ENCODE measurements at regions not wholly inside any gene's neighbourhood (a gene's known extent, or its start where the extent isn't known, plus 50 kb on each side); places are given as distances from the start of the nearest gene placed in this dataset.
"Not testable (repeated sequence)": the region's sequence is repeated elsewhere in the genome, so short reads cannot be mapped to it uniquely, and the experiment has no call there.

DNA sequence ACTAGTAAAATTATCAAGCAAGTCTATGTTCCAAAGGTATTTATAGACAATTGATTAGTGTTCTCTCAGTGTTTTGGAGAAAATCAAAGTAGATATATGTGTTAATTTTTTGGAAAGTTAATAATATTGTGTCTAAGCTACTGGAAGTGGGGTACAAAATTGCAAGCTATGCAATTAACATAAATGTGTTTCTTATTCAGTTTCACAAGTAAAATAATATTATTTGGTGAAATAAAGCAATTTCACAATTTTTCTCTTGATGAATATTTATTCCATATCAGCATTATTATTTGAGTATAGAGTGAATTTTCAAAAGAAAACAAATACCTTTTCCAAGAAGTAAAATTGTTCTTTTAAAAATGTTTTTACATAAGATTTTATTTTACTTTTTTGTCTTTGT lies 1047.7 kb downstream of the TBL1XR1 start:
- no peak for DNase-seq

DNA sequence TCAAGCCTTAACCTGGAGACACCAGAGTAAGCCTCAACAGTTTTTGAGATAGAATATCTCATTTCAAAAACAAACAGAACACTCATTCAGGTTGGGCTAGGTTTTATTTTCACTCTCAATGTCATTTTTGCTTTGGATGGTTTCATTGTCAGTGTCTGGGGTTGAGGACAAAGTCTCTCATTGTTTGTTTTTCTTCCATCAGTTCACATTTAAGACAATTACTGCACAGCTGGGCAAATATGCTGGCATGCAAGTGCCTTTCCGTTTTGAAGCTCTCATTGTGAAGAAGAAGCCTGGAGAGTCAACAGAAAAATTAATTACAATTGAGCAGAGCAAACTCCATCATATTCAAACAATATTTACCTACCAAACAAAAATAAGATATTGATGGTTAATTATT lies 1050.0 kb downstream of the TBL1XR1 start:
- DNase-seq, result no peak

DNA sequence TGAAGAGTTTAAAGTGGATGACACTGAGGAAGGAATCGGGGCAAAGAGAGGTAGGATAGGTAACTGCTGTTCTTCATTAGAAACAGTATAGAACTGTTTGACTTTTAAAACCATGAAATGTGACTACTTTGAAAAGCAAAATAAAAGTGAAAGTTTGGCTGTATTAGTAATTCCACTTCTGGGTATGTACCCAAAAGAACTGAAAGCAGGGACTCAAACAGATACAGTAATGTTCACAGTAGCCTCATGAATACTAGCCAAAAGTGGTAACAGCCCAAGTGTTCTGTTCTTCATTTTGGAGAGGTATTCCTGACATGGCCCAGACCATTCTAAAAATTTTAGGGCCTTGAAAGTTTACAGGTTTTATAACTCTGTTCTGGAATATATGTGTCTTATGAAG lies 1055.4 kb downstream of the TBL1XR1 start:
- DNase-seq, result no peak

DNA sequence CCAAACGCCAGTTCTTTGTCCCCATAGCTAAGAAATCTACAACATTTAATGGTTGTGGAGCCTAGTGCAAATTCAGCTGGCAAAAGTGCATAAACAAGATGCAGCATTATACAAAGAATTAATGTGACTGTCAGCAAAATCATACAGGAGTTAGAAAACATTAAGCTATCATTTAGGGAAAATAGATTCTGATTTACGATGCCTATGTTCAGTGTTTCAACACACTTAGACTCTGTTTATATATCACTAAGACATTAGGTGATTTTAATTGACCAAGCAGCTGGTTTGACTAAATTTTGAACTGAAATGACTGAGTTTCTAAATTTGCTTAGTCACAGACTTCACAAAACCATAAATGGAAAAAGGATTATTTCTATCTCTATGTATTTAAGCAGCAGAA lies 1076.8 kb downstream of the TBL1XR1 start:
- DNase-seq, result no peak

DNA sequence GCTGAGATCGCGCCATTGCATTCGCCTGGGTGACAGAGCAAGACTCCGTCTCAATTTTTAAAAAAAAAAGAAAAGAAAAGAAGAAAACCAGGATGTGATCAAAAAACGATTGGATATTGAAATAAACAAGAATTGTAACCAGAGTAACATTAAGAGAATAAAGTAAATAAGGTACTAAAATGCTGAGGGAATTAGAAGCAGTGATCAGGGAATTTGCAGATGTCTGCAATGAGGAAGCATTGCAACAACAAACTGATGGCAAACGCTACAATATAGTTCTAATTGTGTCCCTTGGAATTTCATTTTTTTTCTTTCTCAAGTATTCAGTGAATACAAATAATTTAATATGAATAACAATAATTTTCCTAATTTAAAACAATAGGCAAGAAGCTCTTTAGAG lies 1077.5 kb downstream of the TBL1XR1 start:
- DNase-seq, result no peak

DNA sequence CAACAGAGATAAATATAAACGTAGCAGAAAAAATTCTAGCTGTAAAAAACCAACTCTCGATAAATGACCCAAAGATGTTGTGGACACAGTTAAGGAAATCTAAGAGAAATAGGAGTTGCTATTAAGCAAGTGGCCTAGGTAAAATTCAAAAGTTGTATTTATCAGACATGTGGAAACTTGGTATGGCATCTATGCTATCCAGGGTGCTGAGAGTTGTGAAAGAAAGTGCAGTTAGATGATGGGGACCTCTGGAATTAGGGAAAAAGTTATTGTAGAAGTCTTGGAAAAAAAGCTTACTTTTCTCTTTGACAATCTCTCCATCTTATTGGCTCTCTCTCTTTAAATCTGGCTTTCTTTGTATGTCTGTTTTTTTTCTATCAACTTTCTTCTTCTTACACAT lies 1090.9 kb downstream of the TBL1XR1 start:
- DNase-seq, result no peak

DNA sequence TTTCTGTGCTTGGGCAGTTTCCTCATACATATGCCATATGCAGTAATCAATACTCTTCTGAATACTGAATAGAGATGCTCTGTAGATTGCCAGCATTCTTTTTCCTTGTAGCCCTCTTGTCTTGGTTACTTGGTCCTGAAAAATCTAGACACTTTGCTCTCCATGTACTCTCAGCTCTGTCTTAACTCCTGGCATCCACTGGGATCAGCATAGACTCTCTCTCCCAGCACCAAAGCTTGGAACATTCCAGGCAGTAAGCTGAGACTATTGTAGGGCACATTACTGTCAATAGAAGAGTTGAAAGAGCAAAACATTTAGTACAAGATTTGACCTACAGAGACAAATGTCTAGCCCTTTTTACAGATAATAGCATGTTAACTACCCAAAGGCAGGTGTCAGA lies 1100.3 kb downstream of the TBL1XR1 start:
- DNase-seq, result no peak

DNA sequence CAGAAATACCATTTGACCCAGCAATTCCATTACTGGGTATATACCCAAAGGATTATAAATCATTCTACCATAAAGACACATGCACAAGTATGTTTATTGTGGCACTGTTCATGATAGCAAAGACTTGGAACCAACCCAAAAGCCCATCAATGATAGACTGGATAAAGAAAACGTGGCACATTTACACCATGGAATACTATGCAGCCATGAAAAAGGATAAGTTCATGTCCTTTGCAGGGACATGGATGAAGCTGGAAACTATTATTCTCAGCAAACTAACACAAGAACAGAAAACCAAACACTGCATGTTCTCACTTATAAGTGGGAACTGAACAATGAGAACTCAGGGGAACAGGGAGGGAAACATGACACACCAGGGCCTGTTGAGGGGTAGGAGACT lies 1103.4 kb downstream of the TBL1XR1 start:
- not testable (repeated sequence) for DNase-seq

DNA sequence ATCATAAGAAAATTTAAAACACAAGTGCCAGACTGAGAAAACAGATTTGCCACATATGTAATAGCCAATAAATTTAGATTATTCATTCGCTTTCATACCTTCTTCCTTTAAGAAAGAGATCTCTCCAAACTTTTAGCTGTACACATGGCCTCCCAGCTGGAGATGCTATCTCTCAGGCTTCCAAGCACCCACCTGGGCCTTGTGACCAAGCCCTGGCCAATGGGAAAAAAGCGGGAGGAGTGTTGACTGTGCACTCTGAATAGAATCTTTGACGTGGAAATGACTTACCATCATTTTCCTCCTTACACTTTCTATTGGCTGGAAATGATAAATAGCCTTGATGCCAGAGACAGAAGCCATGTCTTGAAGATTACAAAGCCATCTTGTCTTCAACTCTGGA lies 1106.6 kb downstream of the TBL1XR1 start:
- no peak for DNase-seq

DNA sequence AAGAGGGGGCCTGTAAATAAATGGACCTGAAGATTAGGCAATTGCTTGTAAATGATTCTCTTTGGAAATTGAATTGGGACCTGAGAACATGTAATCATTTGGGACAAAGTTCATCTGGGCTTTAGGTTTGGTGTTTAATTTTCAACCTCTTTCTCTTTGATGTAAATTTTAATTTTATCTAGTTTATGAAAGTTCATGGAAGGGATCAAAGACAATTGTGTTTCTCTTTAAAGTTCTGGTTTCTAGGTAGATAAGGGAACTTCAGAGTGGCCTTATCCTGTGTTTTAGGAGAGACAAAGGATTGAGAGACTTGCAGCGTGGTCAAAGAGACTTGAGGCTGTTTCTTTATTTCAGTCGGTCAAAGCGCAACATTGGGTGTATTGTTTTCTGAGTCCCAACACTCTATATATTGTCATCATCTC lies 1108.3 kb downstream of the TBL1XR1 start:
- DNase-seq, result no peak

DNA sequence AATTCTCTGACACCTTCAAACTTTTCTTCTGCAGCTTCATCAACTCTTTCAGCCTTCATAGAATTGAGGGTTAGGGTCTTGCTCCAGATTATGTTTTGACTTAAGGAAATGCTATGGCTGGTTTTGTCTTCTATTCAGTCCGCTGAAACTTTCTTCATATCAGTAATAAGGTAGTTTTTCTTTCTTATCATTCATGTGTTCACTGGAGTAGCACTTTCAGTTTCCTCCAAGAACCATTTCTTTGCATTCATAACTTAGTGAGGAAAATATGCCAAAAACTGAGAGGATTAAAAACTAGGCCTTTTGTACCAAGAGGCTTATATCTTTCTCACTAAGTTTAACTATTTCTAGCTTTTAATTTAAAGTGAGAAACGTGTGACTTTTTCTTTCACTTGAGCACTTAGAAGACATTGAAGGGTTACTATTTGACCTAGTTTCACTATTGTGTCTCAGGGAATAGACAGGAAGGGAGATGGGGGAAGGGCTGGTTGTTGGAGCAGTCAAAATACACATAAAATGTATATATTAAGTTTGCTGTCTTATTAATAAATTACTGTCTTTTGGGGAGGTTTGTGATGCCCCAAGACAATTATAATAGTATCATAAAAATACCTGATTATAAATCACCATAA lies 1110.1 kb downstream of the TBL1XR1 start:
- DNase-seq, result no peak

DNA sequence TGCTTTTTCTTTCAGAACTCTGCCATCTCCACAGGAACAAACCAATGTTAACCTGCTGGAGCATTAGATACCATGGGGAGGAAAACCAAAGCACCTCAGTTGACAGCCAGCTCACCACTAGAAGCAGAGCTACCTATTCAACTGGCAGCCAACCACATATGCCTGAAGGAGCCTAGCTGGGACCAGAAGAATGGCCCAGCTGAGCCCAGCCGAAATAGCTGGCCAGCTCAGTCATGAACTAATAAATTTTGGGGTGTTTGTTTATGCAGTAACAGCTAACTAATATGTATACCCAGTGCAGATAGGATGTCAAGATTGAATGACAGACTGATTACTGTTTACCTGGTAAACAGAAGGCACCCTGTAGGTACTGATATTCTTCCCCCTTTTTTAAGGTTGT lies 1117.5 kb downstream of the TBL1XR1 start:
- DNase-seq, result no peak

DNA sequence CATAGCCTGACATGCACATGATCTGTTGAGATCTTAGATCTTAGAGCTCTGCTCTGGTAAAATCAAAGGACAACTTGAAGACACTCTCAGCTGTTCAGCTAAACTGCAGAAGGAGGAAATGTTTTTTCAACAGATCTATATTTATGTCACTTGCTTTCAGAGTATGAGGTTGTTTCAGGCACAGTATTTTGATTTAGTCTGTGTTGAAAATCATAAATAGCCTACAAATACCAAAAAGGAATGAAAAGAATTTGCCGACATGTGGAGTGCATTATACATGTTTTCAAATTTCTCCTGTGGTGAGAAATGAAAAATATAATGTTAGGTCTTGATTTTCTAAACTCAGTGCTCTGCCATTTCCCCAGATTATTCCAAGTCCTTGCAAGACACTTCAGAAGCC lies 1118.4 kb downstream of the TBL1XR1 start:
- no peak for DNase-seq

DNA sequence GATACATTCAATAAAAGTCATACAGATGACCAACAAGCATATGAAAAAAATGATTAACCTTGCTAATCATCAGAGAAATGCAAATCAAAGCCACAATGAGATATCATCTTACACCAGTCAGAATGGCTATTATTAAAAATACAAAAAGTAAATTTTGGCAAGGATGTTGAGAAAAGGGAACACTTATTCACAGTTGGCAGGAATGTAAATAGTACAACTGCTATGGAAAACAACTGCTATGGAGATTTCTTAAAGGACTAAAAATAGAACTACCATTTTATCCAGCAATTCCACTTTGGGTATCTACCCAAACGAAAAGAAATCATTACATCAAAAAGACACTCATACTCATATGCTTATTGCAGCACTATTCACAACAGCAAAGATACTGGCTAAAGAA lies 1121.8 kb downstream of the TBL1XR1 start:
- no peak for DNase-seq

DNA sequence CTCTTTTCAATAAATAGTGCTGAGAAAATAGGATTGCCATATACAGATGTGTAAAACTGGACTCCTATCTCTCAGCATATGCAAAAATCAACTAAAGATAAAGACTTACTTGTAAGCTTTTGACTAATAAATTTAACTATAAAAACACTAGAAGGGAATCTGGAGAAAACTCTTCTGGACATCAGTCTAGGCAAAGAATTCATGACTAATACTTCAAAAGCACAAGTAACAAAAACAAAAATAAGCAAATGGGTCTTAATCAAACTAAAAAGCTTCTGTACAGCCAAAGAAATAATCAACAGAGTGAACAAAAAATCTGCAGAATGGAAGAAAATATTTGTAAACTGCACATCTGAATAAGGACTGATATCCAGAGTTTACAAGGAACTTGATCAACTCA lies 1122.2 kb downstream of the TBL1XR1 start:
- no peak for DNase-seq

DNA sequence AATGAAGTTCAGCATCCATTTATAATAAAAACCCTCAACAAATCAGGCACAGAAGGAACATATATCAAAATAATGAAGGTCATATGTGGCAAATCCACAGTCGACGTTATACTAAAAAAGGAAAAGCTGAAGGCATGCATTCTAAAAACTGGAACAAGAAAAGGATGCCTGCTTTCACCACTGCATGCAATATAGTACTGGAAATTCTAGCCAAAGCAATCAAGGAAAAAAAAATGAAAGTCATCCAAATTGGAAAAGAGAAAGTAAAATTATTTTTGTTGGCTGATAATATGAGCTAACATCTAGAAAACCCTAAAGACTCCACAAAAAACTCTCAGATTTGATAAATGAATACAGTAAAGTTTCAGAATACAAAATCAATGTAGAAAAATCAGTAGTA lies 1123.2 kb downstream of the TBL1XR1 start:
- DNase-seq, result no peak

DNA sequence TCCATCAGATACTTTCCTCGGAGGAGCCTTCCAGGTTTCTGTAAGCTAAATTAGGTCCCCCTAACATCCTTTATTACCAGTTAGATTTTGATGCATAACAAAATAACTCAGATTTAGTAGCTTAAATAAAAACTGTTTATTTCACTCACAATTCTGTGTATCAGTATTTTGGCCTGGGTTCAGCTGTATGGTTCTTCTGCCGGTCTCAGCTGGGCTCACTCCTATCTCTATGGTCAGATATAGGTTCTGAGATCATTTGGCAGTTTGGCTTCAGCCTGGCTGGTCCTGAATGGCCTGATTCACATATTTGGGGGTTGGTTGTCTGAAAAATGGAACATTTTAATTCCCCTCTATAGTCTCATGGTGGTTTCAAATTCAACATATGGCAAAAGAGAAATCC lies 1125.3 kb downstream of the TBL1XR1 start:
- DNase-seq, result no peak

DNA sequence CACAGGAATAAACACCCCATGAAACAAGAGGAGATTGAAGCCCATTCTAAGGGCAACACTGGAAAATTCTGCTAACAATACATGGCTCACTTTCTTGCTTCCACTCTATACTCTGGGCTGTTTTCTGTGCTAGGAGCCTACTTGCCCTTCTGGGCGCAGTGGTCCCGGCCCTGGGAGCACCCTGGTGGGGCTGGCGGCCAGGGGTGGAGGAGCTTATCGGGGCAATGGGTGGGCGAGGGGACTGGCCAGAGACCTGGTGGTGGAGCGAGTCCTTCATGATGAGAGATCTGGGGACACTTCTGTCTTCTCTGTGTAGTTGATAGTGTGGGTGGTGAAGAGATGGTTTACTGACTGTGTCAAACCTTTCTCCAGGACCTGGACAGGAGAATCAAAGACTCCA lies 1128.5 kb downstream of the TBL1XR1 start:
- no peak for DNase-seq

DNA sequence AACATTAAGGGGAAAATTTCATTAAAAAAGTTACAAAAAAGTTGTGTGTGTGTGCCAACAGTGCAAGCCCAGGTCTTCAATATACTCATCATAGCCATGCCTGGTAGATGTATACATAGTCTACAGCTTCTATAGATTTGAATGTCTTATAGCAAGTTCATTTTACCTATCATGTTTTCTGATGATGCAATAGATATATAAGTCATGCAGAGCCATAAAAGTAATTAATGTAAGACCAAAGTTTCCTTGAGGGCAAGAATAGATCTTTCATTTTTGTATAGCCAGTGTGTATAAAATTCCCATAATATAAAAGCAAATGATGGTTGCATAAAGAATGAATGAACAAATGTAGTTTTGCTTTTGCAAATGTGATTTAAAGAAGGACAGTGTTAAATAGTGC lies 1138.4 kb downstream of the TBL1XR1 start:
- DNase-seq, result no peak

DNA sequence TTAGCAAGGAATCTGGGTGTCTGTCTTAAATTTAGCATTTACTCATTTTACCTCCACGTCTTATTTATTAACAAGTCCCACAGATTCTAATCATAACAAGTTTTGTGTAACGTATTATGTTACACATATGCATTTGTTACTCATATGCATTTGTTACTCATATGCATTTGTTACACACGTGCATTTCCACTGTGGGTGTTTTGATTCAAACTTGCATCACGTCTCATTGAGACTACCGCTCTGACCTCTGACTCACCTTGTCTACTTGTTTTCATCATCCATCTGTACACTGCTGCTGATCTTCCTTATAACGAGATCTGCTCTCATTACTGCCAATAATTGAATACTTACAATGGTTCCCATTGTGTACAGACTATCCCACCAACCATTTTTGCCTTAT lies 1141.4 kb downstream of the TBL1XR1 start:
- no peak for DNase-seq

DNA sequence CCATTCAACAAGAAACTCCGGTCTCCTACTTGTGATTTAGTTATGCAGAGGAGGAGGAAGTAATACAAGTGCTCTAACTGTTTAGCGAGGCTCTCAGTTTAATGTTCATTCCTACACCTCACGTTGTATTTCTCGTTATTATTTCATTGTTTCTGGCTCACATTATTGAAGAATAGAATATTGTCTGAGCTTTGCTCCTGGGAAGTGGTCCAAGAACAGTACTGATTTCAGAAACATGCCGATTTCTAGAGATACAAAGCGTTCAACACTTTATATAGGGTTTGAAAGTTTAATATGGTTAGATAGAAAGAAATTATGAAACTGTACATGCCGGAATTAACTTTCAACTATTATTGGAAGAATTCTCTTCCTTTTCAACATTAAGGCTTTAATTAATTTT lies 1145.5 kb downstream of the TBL1XR1 start:
- DNase-seq, result no peak

DNA sequence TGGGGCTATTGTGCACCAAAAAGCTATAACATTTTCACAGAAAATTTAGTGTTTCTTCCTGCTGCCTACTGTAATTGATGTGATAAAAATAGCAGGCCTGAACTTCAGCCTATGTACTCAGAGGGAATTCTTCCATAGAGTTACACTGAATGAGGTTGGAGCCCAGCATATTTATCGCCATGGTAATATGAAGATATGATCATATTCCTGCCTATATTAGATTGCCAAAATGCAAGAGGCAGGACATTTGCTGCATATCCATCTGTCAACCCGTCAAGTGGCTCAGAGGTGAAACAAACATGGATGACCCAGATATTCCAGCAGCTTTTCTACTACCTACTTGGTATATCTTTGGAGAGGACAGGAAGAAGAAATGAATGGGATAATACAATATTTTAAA lies 1150.6 kb downstream of the TBL1XR1 start:
- DNase-seq, result no peak

DNA sequence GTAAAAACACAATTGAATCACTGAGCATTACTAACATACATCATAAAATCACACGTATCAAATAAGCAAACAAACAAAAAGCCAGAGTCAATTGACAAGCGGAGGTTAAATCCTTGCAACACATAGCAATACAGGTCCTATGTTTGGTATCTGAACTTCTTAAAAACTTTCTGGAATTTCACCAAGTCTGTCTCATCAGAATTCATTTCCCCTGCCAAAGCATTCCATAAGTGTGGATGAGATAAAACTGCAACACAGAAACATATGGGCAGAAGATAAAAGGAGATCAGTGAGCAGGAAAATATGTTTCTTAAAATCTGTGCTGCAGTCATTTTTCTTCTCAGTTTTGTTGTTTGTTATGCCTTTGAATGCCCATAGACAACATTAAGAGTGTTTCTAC lies 1155.5 kb downstream of the TBL1XR1 start:
- no peak for DNase-seq

DNA sequence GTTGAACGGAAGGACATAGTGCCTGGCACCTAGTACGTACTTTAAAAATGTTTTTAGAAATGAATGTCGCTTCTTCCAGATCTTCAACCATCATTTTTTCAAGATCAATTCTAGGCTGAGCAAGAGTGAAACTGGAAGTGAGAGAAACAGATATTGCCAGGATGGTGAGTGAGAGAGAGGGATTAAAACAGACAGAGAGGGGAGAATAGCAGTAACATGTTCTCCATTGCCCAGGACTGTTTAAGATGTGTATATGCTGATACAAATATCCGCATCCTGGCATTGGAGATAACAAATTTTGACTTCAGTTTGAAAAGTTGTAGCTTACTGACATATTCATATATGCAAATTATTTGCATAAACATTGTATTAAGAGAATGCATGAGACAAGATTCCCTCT lies 1156.1 kb downstream of the TBL1XR1 start:
- DNase-seq, result no peak

DNA sequence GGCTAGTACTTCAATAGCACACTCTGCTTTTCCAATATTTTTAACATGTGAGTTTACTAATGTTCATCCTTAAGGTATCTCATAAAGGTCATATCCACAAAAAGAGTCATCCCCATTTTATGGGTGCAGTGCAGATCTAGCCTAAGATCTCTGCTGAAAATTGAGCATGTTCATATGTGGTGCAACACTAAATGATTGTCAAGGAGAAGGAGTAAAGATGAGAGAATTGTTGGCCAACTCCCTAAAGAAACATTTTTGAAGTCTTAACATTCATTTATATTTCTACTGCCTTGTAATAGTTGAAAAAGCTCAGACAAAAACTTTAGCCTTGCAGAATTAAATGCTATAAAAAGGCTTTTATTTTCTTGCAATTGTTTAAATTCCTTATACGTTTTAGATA lies 1159.6 kb downstream of the TBL1XR1 start:
- no peak for DNase-seq

DNA sequence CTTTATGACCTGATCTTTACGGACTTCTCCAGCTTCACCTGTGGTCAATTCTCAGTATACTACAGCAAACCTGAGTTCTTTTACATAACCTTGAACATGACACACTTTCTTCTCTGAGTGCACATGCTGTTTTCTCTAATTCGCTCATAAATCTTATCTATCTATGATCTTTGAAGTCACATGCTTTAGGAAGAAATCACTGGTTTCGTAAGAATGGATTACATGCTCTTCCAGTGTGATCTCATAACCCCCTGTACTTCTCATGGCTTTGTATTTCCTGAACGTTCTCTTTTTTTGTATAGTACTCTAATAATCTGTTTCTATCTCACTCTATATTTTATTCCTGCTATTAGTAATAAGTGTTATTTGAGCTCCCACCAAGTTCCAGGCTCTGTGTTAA lies 1165.2 kb downstream of the TBL1XR1 start:
- no peak for DNase-seq
